OCI-LY1 (cell line): ENCODE measurements at regions not wholly inside any gene's neighbourhood (a gene's known extent, or its start where the extent isn't known, plus 50 kb on each side); places are given as distances from the start of the nearest gene placed in this dataset.

Experiments used
- H2AFZ ChIP-seq: fragments of 200-600 bp; sonication (generic), shearing (Covaris generic); 2 replicates; pipeline ENCODE4 v1.6.0; 2014; ENCODE audit warnings: antibody characterized with exemption, mild to moderate bottlenecking, low read length
- H3F3A ChIP-seq: fragments of 200-600 bp; sonication (generic), shearing (Covaris generic); 2 replicates; pipeline ENCODE4 v1.6.0; 2014; ENCODE audit warnings: mild to moderate bottlenecking, antibody characterized with exemption, low read length, moderate library complexity; ENCODE audit not compliant: insufficient read depth
- H3K27ac ChIP-seq: fragments of 200-600 bp; sonication (generic); 2 replicates; pipeline ENCODE4 v1.5.1; 2014; ENCODE audit warnings: low read length, mixed run types, mild to moderate bottlenecking, low read depth; ENCODE audit not compliant: poor library complexity, severe bottlenecking
- H3K27me3 ChIP-seq: fragments of 200-600 bp; sonication (generic); 2 replicates; pipeline ENCODE4 v1.6.0; 2014; ENCODE audit warnings: antibody characterized with exemption, mild to moderate bottlenecking, low read length, moderate library complexity; ENCODE audit not compliant: insufficient read depth
- H3K36me3 ChIP-seq: fragments of 200-600 bp; sonication (generic); 2 replicates; pipeline ENCODE4 v1.6.1; 2014; ENCODE audit warnings: mild to moderate bottlenecking, antibody characterized with exemption, low read length, moderate library complexity, mixed read lengths; ENCODE audit not compliant: insufficient read depth
- H3K4me1 ChIP-seq: fragments of 200-600 bp; sonication (generic); 2 replicates; pipeline ENCODE4 v1.5.1; 2014; ENCODE audit warnings: mild to moderate bottlenecking, low read length, moderate library complexity; ENCODE audit not compliant: insufficient read depth, severe bottlenecking
- H3K4me2 ChIP-seq: fragments of 200-600 bp; sonication (generic), shearing (Covaris generic); 2 replicates; pipeline ENCODE4 v1.6.1; 2014; ENCODE audit warnings: low read length
- H3K4me3 ChIP-seq: fragments of 200-600 bp; sonication (generic); 2 replicates; pipeline ENCODE4 v1.5.1; 2014; ENCODE audit warnings: low read length, low read depth, mild to moderate bottlenecking, mixed read lengths; ENCODE audit not compliant: poor library complexity, severe bottlenecking
- H3K79me2 ChIP-seq: fragments of 200-600 bp; shearing (Covaris generic); 2 replicates; pipeline ENCODE4 v1.6.1; 2016; ENCODE audit warnings: mixed run types, low read length, mixed read lengths; ENCODE audit not compliant: insufficient read depth
- H3K9ac ChIP-seq: fragments of 200-600 bp; sonication (generic), shearing (Covaris generic); 2 replicates; pipeline ENCODE4 v1.6.1; 2014; ENCODE audit warnings: mild to moderate bottlenecking, low read length, mixed read lengths
- H3K9me2 ChIP-seq: fragments of 200-600 bp; sonication (generic), shearing (Covaris generic); 2 replicates; pipeline ENCODE4 v1.6.1; 2014; ENCODE audit warnings: low read depth, mild to moderate bottlenecking, low read length, mixed read lengths
- H3K9me3 ChIP-seq: fragments of 200-600 bp; shearing (Covaris generic); 2 replicates; pipeline ENCODE4 v1.6.1; 2014; ENCODE audit warnings: low read length, mixed read lengths
- H4K20me1 ChIP-seq: fragments of 200-600 bp; sonication (generic), shearing (Covaris generic); 2 replicates; pipeline ENCODE4 v1.6.0; 2016; ENCODE audit warnings: mild to moderate bottlenecking, low read length; ENCODE audit not compliant: insufficient read depth
- EZH2 ChIP-seq: fragments of 200-600 bp; sonication (generic), shearing (Covaris generic); IDR thresholded peaks from 2 replicates; pipeline ENCODE4 v1.8.0; 2017; ENCODE audit warnings: borderline replicate concordance, mixed run types, mild to moderate bottlenecking, antibody characterized with exemption, low read length, moderate library complexity, mixed read lengths
- TF ChIP-seq, protein P1 (sequence below): fragments of 200-600 bp; sonication (generic), shearing (Covaris generic); IDR thresholded peaks from 2 replicates; pipeline ENCODE4 v1.5.1; 2017; ENCODE audit warnings: mild to moderate bottlenecking, antibody characterized with exemption, low read length, moderate library complexity, mixed read lengths

DNA sequence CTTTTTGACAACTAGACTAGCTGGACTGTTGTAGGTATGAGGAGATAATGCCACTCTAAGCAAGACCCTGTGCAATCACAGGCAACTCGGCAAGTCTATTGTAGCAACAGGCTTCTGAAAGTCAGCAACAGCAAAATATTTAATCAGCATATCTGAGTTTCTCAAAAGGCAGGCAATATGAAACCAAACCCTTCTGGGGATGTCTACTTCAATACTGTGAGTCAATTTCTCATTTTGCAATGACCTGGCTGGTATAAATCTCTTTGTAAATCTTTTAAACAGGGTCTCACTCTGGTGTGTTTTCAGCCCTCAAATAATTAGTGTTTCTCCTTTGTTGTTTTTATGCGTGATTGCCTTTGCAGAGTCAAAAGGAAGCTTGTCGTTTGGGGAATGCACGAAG is 1044.5 kb downstream of the NTRK3 start:
- Histone ChIP-seq H3K27ac (no peak overlapping the region), H3K27me3 (no peaks in the 10 kb centered on the region), H3K9me3 (no peaks in the 10 kb centered on the region), H3K9ac (no peak overlapping the region), H4K20me1 (no peaks in the 10 kb centered on the region), H3K4me2 (no peak overlapping the region), H3K4me3 (no peak overlapping the region), H3K9me2 (no peaks in the 10 kb centered on the region), H3K79me2 (no peaks in the 10 kb centered on the region), H3F3A (no peaks in the 10 kb centered on the region), H3K36me3 (no peaks in the 10 kb centered on the region), H3K4me1 (no peaks in the 10 kb centered on the region), H2AFZ (no peak overlapping the region)
- no peak for TF ChIP-seq EZH2
- TF ChIP-seq, protein P1, sequence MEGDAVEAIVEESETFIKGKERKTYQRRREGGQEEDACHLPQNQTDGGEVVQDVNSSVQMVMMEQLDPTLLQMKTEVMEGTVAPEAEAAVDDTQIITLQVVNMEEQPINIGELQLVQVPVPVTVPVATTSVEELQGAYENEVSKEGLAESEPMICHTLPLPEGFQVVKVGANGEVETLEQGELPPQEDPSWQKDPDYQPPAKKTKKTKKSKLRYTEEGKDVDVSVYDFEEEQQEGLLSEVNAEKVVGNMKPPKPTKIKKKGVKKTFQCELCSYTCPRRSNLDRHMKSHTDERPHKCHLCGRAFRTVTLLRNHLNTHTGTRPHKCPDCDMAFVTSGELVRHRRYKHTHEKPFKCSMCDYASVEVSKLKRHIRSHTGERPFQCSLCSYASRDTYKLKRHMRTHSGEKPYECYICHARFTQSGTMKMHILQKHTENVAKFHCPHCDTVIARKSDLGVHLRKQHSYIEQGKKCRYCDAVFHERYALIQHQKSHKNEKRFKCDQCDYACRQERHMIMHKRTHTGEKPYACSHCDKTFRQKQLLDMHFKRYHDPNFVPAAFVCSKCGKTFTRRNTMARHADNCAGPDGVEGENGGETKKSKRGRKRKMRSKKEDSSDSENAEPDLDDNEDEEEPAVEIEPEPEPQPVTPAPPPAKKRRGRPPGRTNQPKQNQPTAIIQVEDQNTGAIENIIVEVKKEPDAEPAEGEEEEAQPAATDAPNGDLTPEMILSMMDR: no peak

GRCh38 chr15:87211547-87211946 is 1045.0 kb downstream of the NTRK3 start:
- H3K27me3 ChIP-seq: no peaks in the 10 kb centered on the region
- no peak overlapping the region for H3K9ac ChIP-seq

GRCh38 chr15:87209891-87210689 is 1046.4 kb downstream of the NTRK3 start:
- Histone ChIP-seq H3K27ac (no peak overlapping the region), H3K27me3 (no peaks in the 10 kb centered on the region), H3K9ac (no peak overlapping the region), H3K9me2 (no peaks in the 10 kb centered on the region), H2AFZ (no peak overlapping the region), H3K4me3 (no peak overlapping the region), H4K20me1 (no peaks in the 10 kb centered on the region), H3K79me2 (no peaks in the 10 kb centered on the region), H3K36me3 (no peaks in the 10 kb centered on the region), H3K9me3 (no peaks in the 10 kb centered on the region), H3F3A (no peaks in the 10 kb centered on the region), H3K4me2 (no peak overlapping the region), H3K4me1 (no peaks in the 10 kb centered on the region)
- no peak for TF ChIP-seq EZH2
- TF ChIP-seq, protein P1: no peak

More at GRCh38 chr15:87211547-87211946, 1045.0 kb downstream of the NTRK3 start:
- no peak overlapping the region for H2AFZ ChIP-seq
- H3K4me3 ChIP-seq: no peak overlapping the region
- no peaks in the 10 kb centered on the region for H3K4me1 ChIP-seq
- no peak overlapping the region for H3K27ac ChIP-seq
- TF ChIP-seq, protein P1: no peak
- TF ChIP-seq EZH2: no peak
- no peaks in the 10 kb centered on the region for H3K9me2 ChIP-seq
- no peaks in the 10 kb centered on the region for H3K36me3 ChIP-seq
- H4K20me1 ChIP-seq: no peaks in the 10 kb centered on the region
- H3K9me3 ChIP-seq: no peaks in the 10 kb centered on the region
- no peaks in the 10 kb centered on the region for H3F3A ChIP-seq
- no peaks in the 10 kb centered on the region for H3K79me2 ChIP-seq
- H3K4me2 ChIP-seq: no peak overlapping the region
